Gastrocnemius medialis (tissue), 4 donors: ENCODE measurements at regions not wholly inside any gene's neighbourhood (a gene's known extent, or its start where the extent isn't known, plus 50 kb on each side); places are given as distances from the start of the nearest gene placed in this dataset.

Experiments used
- CTCF ChIP-seq, 5 experiments: fragments of 450-650 bp in 3 of 5; fragments of 200-600 bp in 2 of 5; sonication (generic) in 2 of 5; IDR thresholded peaks in 4 of 5; conservative IDR thresholded peaks in 1 of 5; 1 replicate in 4 of 5; 2 replicates in 1 of 5; pipeline ENCODE4 v1.5.1; 2016 to 2019; ENCODE audit warnings: antibody characterized with exemption in 5 of 5, mild to moderate bottlenecking in 3 of 5, moderate library complexity in 3 of 5
- POLR2A ChIP-seq, 2 donors: fragments of 450-650 bp; IDR thresholded peaks; one replicate each; pipeline ENCODE4 v1.6.1; 2017; ENCODE audit warnings: antibody characterized with exemption in 2 of 2, mild to moderate bottlenecking in 2 of 2, moderate library complexity in 2 of 2

DNA sequence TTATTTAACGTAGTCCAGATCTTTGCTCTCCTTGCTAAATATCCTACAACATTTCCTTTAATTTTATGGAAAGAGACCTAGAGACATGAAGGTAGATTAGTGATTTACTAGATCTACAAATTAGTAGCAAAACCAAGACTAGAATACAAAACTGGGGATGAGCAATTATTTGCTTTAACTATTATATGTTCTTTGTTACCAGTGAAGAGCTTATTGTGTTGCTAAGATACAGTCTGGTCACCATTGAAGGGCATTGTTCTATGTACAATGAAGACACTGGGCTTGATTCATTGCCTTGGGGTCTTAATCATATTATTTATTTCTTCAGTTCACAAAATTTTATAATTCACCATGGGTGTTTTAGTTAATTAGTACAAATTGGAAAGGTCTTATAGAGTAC lies 88.3 kb downstream of the S1PR1 start:
- TF ChIP-seq CTCF (IDR thresholded peaks at IDR 0.05 in 4 of 5, conservative IDR thresholded peaks at IDR 0.05 in 1 of 5) (no peak), POLR2A (IDR thresholded peaks at IDR 0.05) (no peak)
